Mesodermal cell (in vitro differentiated cells): ENCODE measurements at regions not wholly inside any gene's neighbourhood (a gene's known extent, or its start where the extent isn't known, plus 50 kb on each side); places are given as distances from the start of the nearest gene placed in this dataset.

ENCODE experiments used
- H3K27ac ChIP-seq: 2 replicates; pipeline ENCODE4 v1.7.0; 2013; ENCODE audit warnings: mild to moderate bottlenecking, low read depth, low read length, moderate library complexity; ENCODE audit not compliant: severe bottlenecking
- H3K36me3 ChIP-seq: 2 replicates; pipeline ENCODE4 v1.7.1; 2013; ENCODE audit warnings: mild to moderate bottlenecking, low read length, moderate library complexity; ENCODE audit not compliant: control insufficient read depth, insufficient read depth
- H3K4me1 ChIP-seq: one replicate; pipeline ENCODE4 v1.7.1; 2013; ENCODE audit warnings: mild to moderate bottlenecking, low read length; ENCODE audit not compliant: insufficient read depth, control insufficient read depth, poor library complexity, severe bottlenecking
- H3K4me3 ChIP-seq: 2 replicates; pipeline ENCODE4 v1.7.0; 2013; ENCODE audit warnings: low read length, control low read depth, mild to moderate bottlenecking; ENCODE audit not compliant: insufficient read depth, poor library complexity, severe bottlenecking; ENCODE audit errors: extremely low read depth
- H3K9me3 ChIP-seq: 2 replicates; pipeline ENCODE4 v1.7.1; 2013; ENCODE audit warnings: mild to moderate bottlenecking, low read length, moderate library complexity; ENCODE audit not compliant: control insufficient read depth
- WGBS, 2 experiments: methylation state at CpG; one replicate each; pipeline ENCODE4 v1.1.5; 2013; ENCODE audit warnings: missing lambda C conversion rate in 2 of 2; ENCODE audit not compliant: insufficient coverage in 2 of 2; 5-methylcytosine and 5-hydroxymethylcytosine counted together

- WGBS, 2 experiments, result 75 to 92% methylated on average over 2 of the region's 2 CpGs
- H3K9me3 ChIP-seq, result no peaks in the 10 kb centered on the region
- no peak overlapping the region for H3K27ac ChIP-seq
- no peak overlapping the region for H3K4me3 ChIP-seq
- H3K4me1 ChIP-seq, result no peaks in the 10 kb centered on the region
- no peaks in the 10 kb centered on the region for H3K36me3 ChIP-seq
Observed at GRCh38 chr4:83890231-83890630, 354.3 kb downstream of the GPAT3 start.

- H3K27ac ChIP-seq, result no peak overlapping the region
- no peaks in the 10 kb centered on the region for H3K9me3 ChIP-seq
Observed at GRCh38 chr4:83889802-83890201, 353.9 kb downstream of the GPAT3 start.

DNA sequence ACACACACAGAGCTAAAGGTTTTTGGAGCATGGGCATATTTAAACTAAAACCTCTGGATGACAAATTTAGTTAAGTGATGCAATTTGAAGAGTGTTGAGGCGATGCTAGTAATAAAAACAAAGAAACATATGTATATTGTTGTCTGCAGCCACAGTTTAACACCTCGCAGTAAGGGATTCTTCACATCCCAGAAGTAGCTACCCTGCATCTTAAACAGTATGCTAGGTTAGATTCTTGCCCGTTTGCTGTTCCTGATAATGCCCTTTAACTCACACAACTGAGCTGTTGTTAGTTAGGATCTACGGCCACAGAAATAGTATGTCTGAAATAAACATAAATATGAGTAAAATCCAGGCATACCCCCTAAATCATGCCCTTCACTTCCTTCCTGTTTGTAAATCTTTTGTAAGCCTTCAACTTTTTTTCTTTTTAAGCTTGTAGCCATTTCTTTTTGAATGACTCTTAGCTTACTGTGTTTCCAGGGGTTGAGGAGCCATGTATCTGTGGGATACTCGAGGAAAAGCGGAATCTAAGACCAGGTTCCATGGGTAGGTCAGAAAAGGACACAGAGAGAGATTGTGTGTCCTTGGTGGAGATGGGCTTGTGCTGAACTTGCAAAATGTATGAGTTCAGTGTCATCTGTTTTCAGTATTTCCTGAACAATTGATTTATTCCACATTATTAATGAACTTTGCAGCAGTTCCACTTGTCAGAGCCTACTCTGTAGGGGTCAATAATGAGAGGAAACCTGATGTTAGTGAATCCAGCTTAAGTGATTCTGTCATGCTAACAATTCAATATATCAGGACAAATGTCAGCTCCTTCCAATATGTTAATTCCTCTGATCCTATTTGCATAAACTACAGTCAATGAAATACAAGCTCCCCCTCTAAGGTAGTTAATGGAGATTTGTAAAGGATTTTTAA is 349.6 kb downstream of the GPAT3 start:
- 80 to 87% methylated on average over 1 to 4 of the region's 6 CpGs for WGBS, 2 experiments
- Histone ChIP-seq H3K4me1 (no peaks in the 10 kb centered on the region), H3K27ac (no peak overlapping the region), H3K4me3 (no peak overlapping the region), H3K36me3 (no peaks in the 10 kb centered on the region), H3K9me3 (no peaks in the 10 kb centered on the region)

More at GRCh38 chr4:83889802-83890201, 353.9 kb downstream of the GPAT3 start:
- no CpG with 5 or more reads among the region's 2 CpGs for WGBS, 2 experiments
- Histone ChIP-seq H3K36me3 (no peaks in the 10 kb centered on the region), H3K4me3 (no peak overlapping the region), H3K4me1 (no peaks in the 10 kb centered on the region)

GRCh38 chr4:83876047-83876446 is 340.1 kb downstream of the GPAT3 start:
- Histone ChIP-seq H3K4me3 (no peak overlapping the region), H3K36me3 (no peaks in the 10 kb centered on the region), H3K9me3 (no peaks in the 10 kb centered on the region), H3K27ac (no peak overlapping the region), H3K4me1 (peaks cover 7% of the 10 kb centered on the region)
- WGBS, 2 experiments, result no CpG with 5 or more reads among the region's 1 CpG

- WGBS, 2 experiments, result no CpG with 5 or more reads among the region's 2 CpGs
- Histone ChIP-seq H3K36me3 (no peaks in the 10 kb centered on the region), H3K9me3 (no peaks in the 10 kb centered on the region), H3K4me1 (peaks cover 7% of the 10 kb centered on the region), H3K27ac (no peak overlapping the region), H3K4me3 (no peak overlapping the region)
Observed at GRCh38 chr4:83875437-83875836, 339.5 kb downstream of the GPAT3 start.

GRCh38 chr4:83873996-83874395 is 338.1 kb downstream of the GPAT3 start:
- no peaks in the 10 kb centered on the region for H3K36me3 ChIP-seq
- H3K4me1 ChIP-seq, result peaks cover 7% of the 10 kb centered on the region
- WGBS, 2 experiments, result no CpG with 5 or more reads among the region's 2 CpGs
- no peaks in the 10 kb centered on the region for H3K9me3 ChIP-seq
- H3K27ac ChIP-seq, result no peak overlapping the region
- no peak overlapping the region for H3K4me3 ChIP-seq

GRCh38 chr4:83870328-83870950 is 334.5 kb downstream of the GPAT3 start:
- no peak overlapping the region for H3K27ac ChIP-seq
- H3K4me3 ChIP-seq, result no peak overlapping the region
- no peaks in the 10 kb centered on the region for H3K36me3 ChIP-seq
- WGBS, 2 experiments, result 80 to 89% methylated on average over 2 to 3 of the region's 5 CpGs
- peaks cover 8% of the 10 kb centered on the region for H3K4me1 ChIP-seq
- no peaks in the 10 kb centered on the region for H3K9me3 ChIP-seq

GRCh38 chr4:83866834-83867621 is 331.1 kb downstream of the GPAT3 start:
- 51 to 72% methylated on average over 2 to 3 of the region's 4 CpGs for WGBS, 2 experiments

GRCh38 chr4:83865417-83866150 is 329.7 kb downstream of the GPAT3 start:
- 57 to 68% methylated on average over 4 to 6 of the region's 6 CpGs for WGBS, 2 experiments
- no peaks in the 10 kb centered on the region for H3K36me3 ChIP-seq
- no peaks in the 10 kb centered on the region for H3K9me3 ChIP-seq
- peaks cover 5% of the 10 kb centered on the region for H3K4me1 ChIP-seq
- no peak overlapping the region for H3K27ac ChIP-seq
- H3K4me3 ChIP-seq, result no peak overlapping the region

More at GRCh38 chr4:83866834-83867621, 331.1 kb downstream of the GPAT3 start:
- no peaks in the 10 kb centered on the region for H3K9me3 ChIP-seq
- H3K4me3 ChIP-seq, result no peak overlapping the region
- no peak overlapping the region for H3K27ac ChIP-seq
- H3K4me1 ChIP-seq, result peaks cover 5% of the 10 kb centered on the region
- H3K36me3 ChIP-seq, result no peaks in the 10 kb centered on the region
